ENCODE measurements at regions not wholly inside any gene's neighbourhood (a gene's known extent, or its start where the extent isn't known, plus 50 kb on each side); places are given as distances from the start of the nearest gene placed in this dataset.

GRCh38 chr7:22581099-22581498 lies 81.1 kb upstream of the STEAP1B start:
- no peaks in the 10 kb centered on the region for H3K36me3 Mint-ChIP-seq
- POLR2A ChIA-PET: no interaction called here
- DNase-seq (ENCODE audit: low spot score): no peak
- TF ChIP-seq ZNF423 (CRISPR knock-in tag; IDR thresholded peaks at IDR 0.05) (no peak), USF1 (CRISPR knock-in tag; IDR thresholded peaks at IDR 0.05) (no peak), ZNF281 (CRISPR knock-in tag; IDR thresholded peaks at IDR 0.05) (no peak), NR3C1 (CRISPR knock-in tag; conservative IDR thresholded peaks at IDR 0.05; ENCODE audit: low read depth) (no peak)
- ATAC-seq: no peak
- CTCF ChIA-PET: no interaction called here
- H3K27ac Mint-ChIP-seq: no peak overlapping the region
- peaks cover 13% of the 10 kb centered on the region for H3K9me3 Mint-ChIP-seq
- H3K4me1 Mint-ChIP-seq: peaks cover 17% of the 10 kb centered on the region
- no peak overlapping the region for H3K4me3 Mint-ChIP-seq
- H3K27me3 Mint-ChIP-seq (ENCODE audit: low read depth): no peaks in the 10 kb centered on the region

DNA sequence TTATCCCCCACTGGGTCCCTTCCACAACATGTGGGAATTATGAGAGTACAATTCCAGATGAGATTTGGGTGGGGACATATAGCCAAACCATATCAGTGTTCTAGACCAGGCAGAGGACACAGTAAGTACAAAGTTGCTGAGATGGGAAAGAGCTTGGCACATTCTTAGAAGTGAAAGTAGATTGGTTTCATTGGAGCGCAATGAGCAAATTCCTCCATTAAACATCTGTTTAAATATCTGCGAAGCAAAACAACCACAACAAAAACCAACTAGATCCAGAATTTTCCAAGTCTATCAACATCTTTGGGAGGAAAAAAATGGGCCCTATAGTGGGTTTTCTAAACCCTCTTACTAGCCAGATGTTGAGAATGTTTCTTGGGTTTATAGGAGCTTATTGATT lies 80.0 kb upstream of the STEAP1B start:
- H3K27me3 Mint-ChIP-seq (ENCODE audit: low read depth): no peaks in the 10 kb centered on the region; the same call in 1 of the 2 replicates
- ATAC-seq (no peak), DNase-seq (ENCODE audit: low spot score) (no peak)
- POLR2A ChIA-PET: no interaction called here
- H3K9me3 Mint-ChIP-seq: peaks cover 13% of the 10 kb centered on the region
- no peak overlapping the region for H3K4me3 Mint-ChIP-seq
- no peaks in the 10 kb centered on the region for H3K36me3 Mint-ChIP-seq
- CTCF ChIA-PET: no interaction called here
- H3K27ac Mint-ChIP-seq: no peak overlapping the region; the same call in 1 of the 2 replicates
- peaks cover 17% of the 10 kb centered on the region for H3K4me1 Mint-ChIP-seq
- TF ChIP-seq ZNF263 (CRISPR knock-in tag; IDR thresholded peaks at IDR 0.05; ENCODE audit: low read depth) (no peak), JUN (CRISPR knock-in tag; IDR thresholded peaks at IDR 0.05) (no peak), SMAD4 (CRISPR knock-in tag; IDR thresholded peaks at IDR 0.05) (no peak), PREB (CRISPR knock-in tag; IDR thresholded peaks at IDR 0.05; ENCODE audit: borderline replicate concordance) (no peak), RELA (CRISPR knock-in tag; IDR thresholded peaks at IDR 0.05; ENCODE audit: borderline replicate concordance) (no peak), GRHL2 (CRISPR knock-in tag; IDR thresholded peaks at IDR 0.05; ENCODE audit: insufficient replicate concordance, severe bottlenecking) (no peak), ZBTB21 (CRISPR knock-in tag; IDR thresholded peaks at IDR 0.05; ENCODE audit: borderline replicate concordance) (no peak), ZNF121 (CRISPR knock-in tag; IDR thresholded peaks at IDR 0.05) (no peak), JAZF1 (CRISPR knock-in tag; IDR thresholded peaks at IDR 0.05) (no peak), ZNF281 (CRISPR knock-in tag; IDR thresholded peaks at IDR 0.05) (no peak), MAX (CRISPR knock-in tag; IDR thresholded peaks at IDR 0.05) (no peak), HMGA2 (CRISPR knock-in tag; IDR thresholded peaks at IDR 0.05) (no peak)
- TF ChIP-seq, protein P1, sequence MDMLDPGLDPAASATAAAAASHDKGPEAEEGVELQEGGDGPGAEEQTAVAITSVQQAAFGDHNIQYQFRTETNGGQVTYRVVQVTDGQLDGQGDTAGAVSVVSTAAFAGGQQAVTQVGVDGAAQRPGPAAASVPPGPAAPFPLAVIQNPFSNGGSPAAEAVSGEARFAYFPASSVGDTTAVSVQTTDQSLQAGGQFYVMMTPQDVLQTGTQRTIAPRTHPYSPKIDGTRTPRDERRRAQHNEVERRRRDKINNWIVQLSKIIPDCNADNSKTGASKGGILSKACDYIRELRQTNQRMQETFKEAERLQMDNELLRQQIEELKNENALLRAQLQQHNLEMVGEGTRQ (CRISPR knock-in tag; IDR thresholded peaks at IDR 0.05): no peak
- TF ChIP-seq, protein P2, sequence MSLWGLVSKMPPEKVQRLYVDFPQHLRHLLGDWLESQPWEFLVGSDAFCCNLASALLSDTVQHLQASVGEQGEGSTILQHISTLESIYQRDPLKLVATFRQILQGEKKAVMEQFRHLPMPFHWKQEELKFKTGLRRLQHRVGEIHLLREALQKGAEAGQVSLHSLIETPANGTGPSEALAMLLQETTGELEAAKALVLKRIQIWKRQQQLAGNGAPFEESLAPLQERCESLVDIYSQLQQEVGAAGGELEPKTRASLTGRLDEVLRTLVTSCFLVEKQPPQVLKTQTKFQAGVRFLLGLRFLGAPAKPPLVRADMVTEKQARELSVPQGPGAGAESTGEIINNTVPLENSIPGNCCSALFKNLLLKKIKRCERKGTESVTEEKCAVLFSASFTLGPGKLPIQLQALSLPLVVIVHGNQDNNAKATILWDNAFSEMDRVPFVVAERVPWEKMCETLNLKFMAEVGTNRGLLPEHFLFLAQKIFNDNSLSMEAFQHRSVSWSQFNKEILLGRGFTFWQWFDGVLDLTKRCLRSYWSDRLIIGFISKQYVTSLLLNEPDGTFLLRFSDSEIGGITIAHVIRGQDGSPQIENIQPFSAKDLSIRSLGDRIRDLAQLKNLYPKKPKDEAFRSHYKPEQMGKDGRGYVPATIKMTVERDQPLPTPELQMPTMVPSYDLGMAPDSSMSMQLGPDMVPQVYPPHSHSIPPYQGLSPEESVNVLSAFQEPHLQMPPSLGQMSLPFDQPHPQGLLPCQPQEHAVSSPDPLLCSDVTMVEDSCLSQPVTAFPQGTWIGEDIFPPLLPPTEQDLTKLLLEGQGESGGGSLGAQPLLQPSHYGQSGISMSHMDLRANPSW (CRISPR knock-in tag; conservative IDR thresholded peaks at IDR 0.05; ENCODE audit: low read depth): no peak
- TF ChIP-seq, protein P3, sequence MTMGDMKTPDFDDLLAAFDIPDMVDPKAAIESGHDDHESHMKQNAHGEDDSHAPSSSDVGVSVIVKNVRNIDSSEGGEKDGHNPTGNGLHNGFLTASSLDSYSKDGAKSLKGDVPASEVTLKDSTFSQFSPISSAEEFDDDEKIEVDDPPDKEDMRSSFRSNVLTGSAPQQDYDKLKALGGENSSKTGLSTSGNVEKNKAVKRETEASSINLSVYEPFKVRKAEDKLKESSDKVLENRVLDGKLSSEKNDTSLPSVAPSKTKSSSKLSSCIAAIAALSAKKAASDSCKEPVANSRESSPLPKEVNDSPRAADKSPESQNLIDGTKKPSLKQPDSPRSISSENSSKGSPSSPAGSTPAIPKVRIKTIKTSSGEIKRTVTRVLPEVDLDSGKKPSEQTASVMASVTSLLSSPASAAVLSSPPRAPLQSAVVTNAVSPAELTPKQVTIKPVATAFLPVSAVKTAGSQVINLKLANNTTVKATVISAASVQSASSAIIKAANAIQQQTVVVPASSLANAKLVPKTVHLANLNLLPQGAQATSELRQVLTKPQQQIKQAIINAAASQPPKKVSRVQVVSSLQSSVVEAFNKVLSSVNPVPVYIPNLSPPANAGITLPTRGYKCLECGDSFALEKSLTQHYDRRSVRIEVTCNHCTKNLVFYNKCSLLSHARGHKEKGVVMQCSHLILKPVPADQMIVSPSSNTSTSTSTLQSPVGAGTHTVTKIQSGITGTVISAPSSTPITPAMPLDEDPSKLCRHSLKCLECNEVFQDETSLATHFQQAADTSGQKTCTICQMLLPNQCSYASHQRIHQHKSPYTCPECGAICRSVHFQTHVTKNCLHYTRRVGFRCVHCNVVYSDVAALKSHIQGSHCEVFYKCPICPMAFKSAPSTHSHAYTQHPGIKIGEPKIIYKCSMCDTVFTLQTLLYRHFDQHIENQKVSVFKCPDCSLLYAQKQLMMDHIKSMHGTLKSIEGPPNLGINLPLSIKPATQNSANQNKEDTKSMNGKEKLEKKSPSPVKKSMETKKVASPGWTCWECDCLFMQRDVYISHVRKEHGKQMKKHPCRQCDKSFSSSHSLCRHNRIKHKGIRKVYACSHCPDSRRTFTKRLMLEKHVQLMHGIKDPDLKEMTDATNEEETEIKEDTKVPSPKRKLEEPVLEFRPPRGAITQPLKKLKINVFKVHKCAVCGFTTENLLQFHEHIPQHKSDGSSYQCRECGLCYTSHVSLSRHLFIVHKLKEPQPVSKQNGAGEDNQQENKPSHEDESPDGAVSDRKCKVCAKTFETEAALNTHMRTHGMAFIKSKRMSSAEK (CRISPR knock-in tag; IDR thresholded peaks at IDR 0.05; ENCODE audit: borderline replicate concordance): no peak

Data from WTC11 (cell line).